ENCODE measurements at regions not wholly inside any gene's neighbourhood (a gene's known extent, or its start where the extent isn't known, plus 50 kb on each side); places are given as distances from the start of the nearest gene placed in this dataset.

DNA sequence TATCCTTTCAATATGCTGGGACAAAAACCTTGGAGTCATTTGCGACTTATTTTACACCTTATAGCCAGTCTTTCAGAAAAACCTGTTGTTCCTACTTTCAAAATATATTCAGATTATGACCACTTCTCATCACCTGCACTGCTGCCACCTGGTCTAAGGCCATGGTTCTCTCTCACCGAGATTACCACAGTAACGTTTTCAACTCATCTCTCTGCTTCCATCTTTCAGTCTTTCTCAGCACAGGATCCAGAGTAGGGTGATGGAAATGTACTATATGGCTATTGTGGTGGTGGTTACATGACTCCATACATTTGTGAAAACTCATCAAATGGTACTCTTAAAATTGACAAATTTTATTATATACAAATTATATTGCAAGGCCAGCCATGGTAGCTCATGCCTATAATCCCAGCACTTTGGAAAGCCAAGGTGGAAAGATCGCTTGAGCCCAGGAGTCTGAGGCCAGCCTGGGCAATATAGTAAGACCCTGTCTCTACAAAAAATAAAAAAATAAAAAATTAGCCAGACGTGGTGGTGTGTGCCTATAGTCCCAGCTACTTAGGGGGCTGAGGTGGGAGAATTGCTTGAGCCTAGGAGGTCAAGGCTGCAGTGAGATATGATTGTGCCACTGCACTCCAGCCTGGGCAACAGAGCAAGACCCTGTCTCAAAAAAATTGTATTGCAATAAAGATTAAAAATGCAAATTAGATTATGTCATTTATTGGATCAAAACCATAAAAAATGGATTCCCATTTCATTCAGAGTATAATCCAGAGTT is 120.9 kb upstream of the PPP2R5A start:
- TF ChIP-seq, protein P1, sequence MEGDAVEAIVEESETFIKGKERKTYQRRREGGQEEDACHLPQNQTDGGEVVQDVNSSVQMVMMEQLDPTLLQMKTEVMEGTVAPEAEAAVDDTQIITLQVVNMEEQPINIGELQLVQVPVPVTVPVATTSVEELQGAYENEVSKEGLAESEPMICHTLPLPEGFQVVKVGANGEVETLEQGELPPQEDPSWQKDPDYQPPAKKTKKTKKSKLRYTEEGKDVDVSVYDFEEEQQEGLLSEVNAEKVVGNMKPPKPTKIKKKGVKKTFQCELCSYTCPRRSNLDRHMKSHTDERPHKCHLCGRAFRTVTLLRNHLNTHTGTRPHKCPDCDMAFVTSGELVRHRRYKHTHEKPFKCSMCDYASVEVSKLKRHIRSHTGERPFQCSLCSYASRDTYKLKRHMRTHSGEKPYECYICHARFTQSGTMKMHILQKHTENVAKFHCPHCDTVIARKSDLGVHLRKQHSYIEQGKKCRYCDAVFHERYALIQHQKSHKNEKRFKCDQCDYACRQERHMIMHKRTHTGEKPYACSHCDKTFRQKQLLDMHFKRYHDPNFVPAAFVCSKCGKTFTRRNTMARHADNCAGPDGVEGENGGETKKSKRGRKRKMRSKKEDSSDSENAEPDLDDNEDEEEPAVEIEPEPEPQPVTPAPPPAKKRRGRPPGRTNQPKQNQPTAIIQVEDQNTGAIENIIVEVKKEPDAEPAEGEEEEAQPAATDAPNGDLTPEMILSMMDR (IDR thresholded peaks at IDR 0.05) = no peak
- no peak for TF ChIP-seq POLR2A (IDR thresholded peaks at IDR 0.05)
